ENCODE measurements at regions not wholly inside any gene's neighbourhood (a gene's known extent, or its start where the extent isn't known, plus 50 kb on each side); places are given as distances from the start of the nearest gene placed in this dataset.

DNA sequence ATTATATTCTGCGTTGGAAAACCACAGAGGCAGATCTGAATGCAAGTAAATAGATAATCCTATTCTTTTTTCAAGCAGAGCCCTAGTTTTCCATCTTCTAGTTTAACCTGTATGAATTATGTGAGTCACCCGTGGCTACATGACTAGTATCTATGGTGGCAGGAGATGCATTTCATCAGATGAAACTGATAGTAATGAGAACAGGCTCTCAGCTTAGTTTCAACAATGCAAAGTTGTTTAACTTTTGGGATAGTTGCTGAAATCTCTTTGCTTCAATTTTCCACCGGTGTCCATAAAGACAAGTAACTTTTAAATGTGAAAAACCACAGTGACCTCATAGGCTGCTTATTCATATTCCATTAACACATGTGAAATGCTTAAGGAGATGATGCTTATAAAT is 1317.4 kb upstream of the TENM3 start:
- H3K4me1 ChIP-seq (ENCODE audit: control insufficient read depth in 1 of 2, insufficient read depth in 1 of 2, low read depth in 1 of 2, low read length in 1 of 2): no peaks in the 10 kb centered on the region
- no peaks in the 10 kb centered on the region for H3K36me3 ChIP-seq
- H3K27ac ChIP-seq: no peak overlapping the region
- H3K27me3 ChIP-seq: no peaks in the 10 kb centered on the region
- TF ChIP-seq, protein P1, sequence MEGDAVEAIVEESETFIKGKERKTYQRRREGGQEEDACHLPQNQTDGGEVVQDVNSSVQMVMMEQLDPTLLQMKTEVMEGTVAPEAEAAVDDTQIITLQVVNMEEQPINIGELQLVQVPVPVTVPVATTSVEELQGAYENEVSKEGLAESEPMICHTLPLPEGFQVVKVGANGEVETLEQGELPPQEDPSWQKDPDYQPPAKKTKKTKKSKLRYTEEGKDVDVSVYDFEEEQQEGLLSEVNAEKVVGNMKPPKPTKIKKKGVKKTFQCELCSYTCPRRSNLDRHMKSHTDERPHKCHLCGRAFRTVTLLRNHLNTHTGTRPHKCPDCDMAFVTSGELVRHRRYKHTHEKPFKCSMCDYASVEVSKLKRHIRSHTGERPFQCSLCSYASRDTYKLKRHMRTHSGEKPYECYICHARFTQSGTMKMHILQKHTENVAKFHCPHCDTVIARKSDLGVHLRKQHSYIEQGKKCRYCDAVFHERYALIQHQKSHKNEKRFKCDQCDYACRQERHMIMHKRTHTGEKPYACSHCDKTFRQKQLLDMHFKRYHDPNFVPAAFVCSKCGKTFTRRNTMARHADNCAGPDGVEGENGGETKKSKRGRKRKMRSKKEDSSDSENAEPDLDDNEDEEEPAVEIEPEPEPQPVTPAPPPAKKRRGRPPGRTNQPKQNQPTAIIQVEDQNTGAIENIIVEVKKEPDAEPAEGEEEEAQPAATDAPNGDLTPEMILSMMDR (IDR thresholded peaks at IDR 0.05): no peak
- H3K9me3 ChIP-seq: no peaks in the 10 kb centered on the region
- no peak overlapping the region for H3K4me3 ChIP-seq (ENCODE audit: low read depth in 1 of 2, low read length in 1 of 2)

DNA sequence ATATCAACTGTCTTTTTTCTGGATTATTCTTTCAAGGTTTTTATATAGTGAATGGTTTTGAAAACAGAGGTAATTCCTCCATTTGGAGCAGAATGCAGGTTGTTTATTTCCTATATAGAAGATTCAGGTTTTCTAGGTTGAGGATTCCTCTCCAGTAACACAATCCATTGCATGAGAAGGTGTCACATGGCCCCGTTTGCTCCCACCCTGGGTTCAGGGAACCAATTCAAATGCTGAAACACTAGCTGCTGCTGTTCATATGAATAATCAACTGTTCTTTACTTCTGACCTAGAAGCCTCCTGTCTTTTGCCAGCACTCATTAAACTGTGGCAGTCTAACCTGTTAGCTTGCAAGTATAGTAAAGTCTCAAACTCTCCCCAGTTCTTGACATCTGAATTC is 1316.9 kb upstream of the TENM3 start:
- H3K9me3 ChIP-seq: no peaks in the 10 kb centered on the region
- H3K4me1 ChIP-seq (ENCODE audit: control insufficient read depth in 1 of 2, insufficient read depth in 1 of 2, low read depth in 1 of 2, low read length in 1 of 2): no peaks in the 10 kb centered on the region
- TF ChIP-seq, protein P1 (IDR thresholded peaks at IDR 0.05): no peak
- no peaks in the 10 kb centered on the region for H3K27me3 ChIP-seq
- no peak overlapping the region for H3K4me3 ChIP-seq (ENCODE audit: low read depth in 1 of 2, low read length in 1 of 2)
- H3K36me3 ChIP-seq: no peaks in the 10 kb centered on the region
- H3K27ac ChIP-seq: no peak overlapping the region

DNA sequence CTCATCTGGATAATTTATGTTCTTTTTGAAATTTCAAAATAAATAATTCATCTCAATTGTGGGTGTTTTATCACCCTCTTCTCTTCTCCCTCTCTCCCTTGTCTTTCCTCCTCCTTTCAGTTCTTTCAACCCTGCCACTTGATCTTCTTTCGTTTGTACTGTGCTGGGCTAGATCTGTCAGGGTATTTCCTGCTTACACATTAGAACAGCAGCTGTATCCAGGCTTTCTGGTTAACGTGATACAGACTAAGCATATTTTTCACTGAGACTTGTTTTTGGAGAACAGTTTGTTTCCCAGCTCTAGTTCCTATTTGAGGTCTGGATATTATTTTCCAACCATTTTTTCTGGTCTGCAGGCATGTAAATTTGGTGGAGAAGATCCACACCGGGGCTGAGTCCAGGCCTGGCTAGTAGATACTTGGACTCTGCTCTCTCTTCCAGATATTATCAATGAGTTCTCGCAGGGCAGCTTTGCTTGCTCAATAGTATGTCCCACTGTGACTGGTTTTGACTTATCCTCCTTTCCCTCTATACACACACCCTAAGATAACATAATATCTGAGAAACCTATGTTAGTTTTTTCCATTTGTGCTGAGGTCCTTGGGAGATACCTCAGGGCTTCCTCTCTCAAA is 1310.7 kb upstream of the TENM3 start:
- TF ChIP-seq, protein P1 (IDR thresholded peaks at IDR 0.05): no peak
- H3K4me1 ChIP-seq (ENCODE audit: control insufficient read depth in 1 of 2, insufficient read depth in 1 of 2, low read depth in 1 of 2, low read length in 1 of 2): no peaks in the 10 kb centered on the region
- no peaks in the 10 kb centered on the region for H3K27me3 ChIP-seq
- H3K36me3 ChIP-seq: no peaks in the 10 kb centered on the region
- no peak overlapping the region for H3K27ac ChIP-seq
- no peaks in the 10 kb centered on the region for H3K9me3 ChIP-seq
- H3K4me3 ChIP-seq (ENCODE audit: low read depth in 1 of 2, low read length in 1 of 2): no peak overlapping the region

DNA sequence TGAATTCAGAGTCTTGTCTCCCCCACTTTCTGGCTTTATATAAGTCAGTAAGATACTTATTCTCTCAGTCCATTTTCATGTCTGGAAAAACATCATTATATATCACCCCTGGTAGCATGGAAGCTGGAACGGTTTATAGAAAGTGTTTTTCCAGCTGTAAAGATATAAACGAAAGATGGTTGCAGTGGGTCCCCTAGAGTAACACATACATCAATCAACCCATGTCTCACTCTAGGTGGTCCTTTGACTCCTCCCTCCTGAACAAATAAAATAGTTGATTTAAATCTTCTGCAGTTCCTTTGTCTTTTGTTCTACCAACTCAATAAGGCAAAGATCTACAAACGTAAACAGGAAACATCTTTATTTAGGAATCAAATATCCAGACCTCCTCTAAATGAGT is 1306.1 kb upstream of the TENM3 start:
- Histone ChIP-seq H3K9me3 (no peaks in the 10 kb centered on the region), H3K4me3 (ENCODE audit: low read depth in 1 of 2, low read length in 1 of 2) (no peak overlapping the region), H3K27ac (no peak overlapping the region), H3K36me3 (no peaks in the 10 kb centered on the region), H3K27me3 (no peaks in the 10 kb centered on the region), H3K4me1 (ENCODE audit: control insufficient read depth in 1 of 2, insufficient read depth in 1 of 2, low read depth in 1 of 2, low read length in 1 of 2) (no peaks in the 10 kb centered on the region)
- TF ChIP-seq, protein P1 (IDR thresholded peaks at IDR 0.05): no peak

DNA sequence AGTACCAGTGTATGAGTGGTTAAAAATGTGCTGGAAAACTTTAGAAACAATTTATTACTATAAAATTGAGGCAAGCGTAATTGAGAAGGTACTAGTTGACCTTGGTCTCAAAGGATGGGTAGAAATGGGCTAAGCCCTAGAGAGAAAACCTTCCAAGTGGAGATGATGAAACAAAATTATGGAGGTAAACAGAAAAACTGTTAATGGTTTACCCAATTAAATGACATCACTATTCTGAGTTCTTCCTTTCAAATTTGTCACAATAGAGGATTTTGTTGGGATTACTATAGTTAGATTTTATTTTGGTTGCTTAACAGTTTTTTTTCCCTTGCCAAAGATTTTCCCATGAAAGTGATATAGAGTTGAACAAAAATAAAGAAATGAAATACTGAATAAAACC is 1302.5 kb upstream of the TENM3 start:
- no peaks in the 10 kb centered on the region for H3K9me3 ChIP-seq
- H3K27ac ChIP-seq: no peak overlapping the region
- H3K4me1 ChIP-seq (ENCODE audit: control insufficient read depth in 1 of 2, insufficient read depth in 1 of 2, low read depth in 1 of 2, low read length in 1 of 2): no peaks in the 10 kb centered on the region
- H3K36me3 ChIP-seq: no peaks in the 10 kb centered on the region
- TF ChIP-seq, protein P1 (IDR thresholded peaks at IDR 0.05): no peak
- H3K27me3 ChIP-seq: no peaks in the 10 kb centered on the region
- H3K4me3 ChIP-seq (ENCODE audit: low read depth in 1 of 2, low read length in 1 of 2): no peak overlapping the region
